GM10266 (cell line): ENCODE measurements at regions not wholly inside any gene's neighbourhood (a gene's known extent, or its start where the extent isn't known, plus 50 kb on each side); places are given as distances from the start of the nearest gene placed in this dataset.
"Not testable (repeated sequence)": the region's sequence is repeated elsewhere in the genome, so short reads cannot be mapped to it uniquely, and the experiment has no call there.

Experiments
- DNase-seq: peaks from one replicate; pipeline ENCODE4 v3.0.0; 2012; ENCODE audit errors: extremely low spot score
- TF ChIP-seq, protein P1 (sequence below): IDR thresholded peaks from 2 replicates; pipeline ENCODE4 v1.5.1; 2012; ENCODE audit warnings: mild to moderate bottlenecking, low read depth; ENCODE audit not compliant: control insufficient read depth, insufficient read depth; ENCODE audit errors: missing control alignments

DNA sequence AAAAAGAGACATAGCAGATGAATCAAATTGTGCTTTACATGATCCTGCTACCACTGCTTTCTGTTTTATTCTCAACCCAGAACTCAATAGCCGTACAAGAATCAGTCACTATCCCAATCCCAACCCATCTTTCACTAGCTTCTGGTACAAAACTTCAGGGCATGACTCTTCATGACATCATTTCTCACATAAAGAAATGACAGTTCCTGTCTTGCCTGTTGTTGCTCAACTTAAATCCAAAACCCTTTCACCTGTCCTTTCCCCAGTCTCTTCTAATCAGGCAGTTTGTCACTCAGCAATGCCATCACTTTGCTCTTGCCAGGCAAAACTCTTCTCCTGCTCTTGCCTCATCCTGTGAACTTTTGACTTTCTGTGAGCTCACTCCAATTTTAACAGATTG, 962.8 kb downstream of the GALC start:
- TF ChIP-seq, protein P1, sequence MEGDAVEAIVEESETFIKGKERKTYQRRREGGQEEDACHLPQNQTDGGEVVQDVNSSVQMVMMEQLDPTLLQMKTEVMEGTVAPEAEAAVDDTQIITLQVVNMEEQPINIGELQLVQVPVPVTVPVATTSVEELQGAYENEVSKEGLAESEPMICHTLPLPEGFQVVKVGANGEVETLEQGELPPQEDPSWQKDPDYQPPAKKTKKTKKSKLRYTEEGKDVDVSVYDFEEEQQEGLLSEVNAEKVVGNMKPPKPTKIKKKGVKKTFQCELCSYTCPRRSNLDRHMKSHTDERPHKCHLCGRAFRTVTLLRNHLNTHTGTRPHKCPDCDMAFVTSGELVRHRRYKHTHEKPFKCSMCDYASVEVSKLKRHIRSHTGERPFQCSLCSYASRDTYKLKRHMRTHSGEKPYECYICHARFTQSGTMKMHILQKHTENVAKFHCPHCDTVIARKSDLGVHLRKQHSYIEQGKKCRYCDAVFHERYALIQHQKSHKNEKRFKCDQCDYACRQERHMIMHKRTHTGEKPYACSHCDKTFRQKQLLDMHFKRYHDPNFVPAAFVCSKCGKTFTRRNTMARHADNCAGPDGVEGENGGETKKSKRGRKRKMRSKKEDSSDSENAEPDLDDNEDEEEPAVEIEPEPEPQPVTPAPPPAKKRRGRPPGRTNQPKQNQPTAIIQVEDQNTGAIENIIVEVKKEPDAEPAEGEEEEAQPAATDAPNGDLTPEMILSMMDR: no peak
- DNase-seq: no peak

- DNase-seq: not testable (repeated sequence)
Observed at GRCh38 chr14:87020106-87020505, 972.9 kb downstream of the GALC start.

GRCh38 chr14:87018294-87018693, 974.7 kb downstream of the GALC start:
- TF ChIP-seq, protein P1: no peak
- DNase-seq: no peak

DNA sequence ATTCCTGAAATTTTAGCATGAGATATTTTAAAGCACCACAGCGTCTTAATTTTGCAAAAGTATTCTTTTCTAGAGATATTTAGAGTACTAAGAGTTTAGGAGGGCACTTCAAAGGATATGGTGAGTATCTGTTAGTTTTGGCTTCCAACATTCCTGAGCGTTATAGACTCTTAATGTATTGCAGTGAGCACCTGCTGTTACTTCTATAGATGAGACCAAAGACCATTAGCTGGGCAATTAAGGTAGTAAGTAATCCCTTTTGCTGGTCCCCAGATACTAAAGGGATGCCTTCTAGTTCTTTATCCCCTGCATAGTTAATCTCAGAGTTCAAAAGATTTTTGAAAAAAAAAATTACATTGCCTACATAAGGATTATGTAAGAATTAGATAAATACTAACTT, 975.6 kb downstream of the GALC start:
- DNase-seq: no peak
- TF ChIP-seq, protein P1: no peak

DNA sequence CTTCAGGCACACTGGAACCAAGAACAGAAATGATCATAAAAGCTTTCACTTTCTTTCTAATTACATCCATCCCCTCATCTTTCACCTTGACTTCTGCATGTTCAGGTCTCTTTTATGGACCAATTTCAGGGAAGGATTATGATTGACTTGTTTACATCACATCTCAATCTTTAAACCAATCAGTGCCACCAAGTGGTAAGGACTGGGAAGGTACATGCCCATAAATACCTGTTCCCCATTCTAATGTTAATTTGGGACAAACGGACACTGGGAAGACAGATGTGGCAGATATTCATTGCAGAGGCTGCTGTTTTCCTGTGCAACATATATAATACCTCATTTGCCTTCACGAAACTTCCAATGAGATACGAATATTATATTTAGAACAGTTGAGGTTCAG, 978.1 kb downstream of the GALC start:
- TF ChIP-seq, protein P1: no peak
- DNase-seq: no peak

DNA sequence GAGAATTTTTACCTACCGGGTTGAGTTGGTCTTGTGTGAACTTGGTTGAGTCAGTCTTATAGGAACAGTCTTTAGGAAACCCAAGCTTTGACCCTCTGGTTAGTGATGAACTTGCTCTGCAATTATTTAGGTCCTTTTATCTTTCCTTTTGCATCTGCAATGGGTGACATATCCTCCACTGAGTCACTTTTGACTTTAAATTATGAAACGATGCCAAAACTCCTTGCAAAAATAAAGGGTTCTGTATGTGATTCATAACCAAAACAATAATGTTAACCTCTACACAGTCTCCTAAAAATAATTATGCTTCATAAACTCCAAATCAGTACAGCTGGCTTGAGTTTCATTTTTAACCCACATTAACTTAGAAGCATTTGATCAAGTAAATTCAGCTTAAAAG, 979.4 kb downstream of the GALC start:
- TF ChIP-seq, protein P1: no peak
- no peak for DNase-seq

GRCh38 chr14:87008965-87009364, 984.0 kb downstream of the GALC start:
- no peak for DNase-seq
- TF ChIP-seq, protein P1: no peak

DNA sequence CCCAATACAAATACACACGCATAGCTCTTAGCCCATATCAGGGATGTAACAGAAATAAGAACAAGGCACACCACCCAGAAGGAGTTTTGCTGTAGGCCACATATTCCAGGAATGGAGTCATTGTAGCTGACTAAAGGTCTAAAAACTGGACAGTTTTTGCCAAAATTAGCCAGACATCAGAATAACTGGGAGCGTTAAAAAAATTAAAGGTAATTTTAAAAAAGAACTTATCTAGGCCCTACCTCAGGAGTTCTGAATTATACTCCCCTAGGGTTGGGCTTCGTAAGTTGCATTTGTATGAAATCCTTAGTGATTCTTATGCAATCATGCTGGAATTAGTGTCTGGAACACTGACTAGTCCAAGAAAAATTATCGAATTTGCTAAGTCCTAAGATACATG, 987.7 kb downstream of the GALC start:
- TF ChIP-seq, protein P1: no peak
- DNase-seq: no peak
